ENCODE measurements at regions not wholly inside any gene's neighbourhood (a gene's known extent, or its start where the extent isn't known, plus 50 kb on each side); places are given as distances from the start of the nearest gene placed in this dataset.

DNA sequence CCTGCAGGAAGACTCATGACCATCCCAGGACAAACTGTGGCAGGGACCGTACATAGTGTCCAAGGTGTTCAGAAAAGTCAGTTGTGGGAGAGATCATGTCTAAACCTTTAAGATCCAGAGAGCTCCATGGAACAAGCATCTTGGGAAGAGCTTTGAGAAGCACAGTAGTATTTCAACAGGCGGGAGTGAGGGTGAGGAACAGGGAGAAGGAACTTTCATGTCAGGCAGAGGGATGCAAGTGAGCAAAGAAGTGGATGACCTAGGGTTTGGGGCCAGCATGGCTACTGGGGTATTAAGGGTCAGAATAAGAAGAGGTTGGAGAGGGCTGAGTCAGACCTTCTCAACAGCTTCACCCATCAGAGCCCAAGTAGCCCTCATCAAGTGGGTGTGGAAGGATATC, 147.9 kb upstream of the ETV3 start (continued):
- TF ChIP-seq POLR2A (IDR thresholded peaks at IDR 0.05; ENCODE audit: borderline replicate concordance, extremely low read depth, insufficient read depth, insufficient read length): no peak
- no peak for TF ChIP-seq SIN3A (IDR thresholded peaks at IDR 0.05; ENCODE audit: low read depth)
- no peak for TF ChIP-seq YY1 (IDR thresholded peaks at IDR 0.05; ENCODE audit: extremely low read depth, insufficient replicate concordance, low read depth, low read length)
- TF ChIP-seq CEBPB (IDR thresholded peaks at IDR 0.05; ENCODE audit: low read depth): no peak
- no peak for TF ChIP-seq EZH2phosphoT487 (IDR thresholded peaks at IDR 0.05; ENCODE audit: borderline replicate concordance)
- TF ChIP-seq RAD21 (IDR thresholded peaks at IDR 0.05; ENCODE audit: low read depth): no peak
- no peak for TF ChIP-seq EZH2 (IDR thresholded peaks at IDR 0.05)
- TF ChIP-seq ZNF274 (IDR thresholded peaks at IDR 0.05; ENCODE audit: low read depth, low read length): no peak
- TF ChIP-seq, protein P1, sequence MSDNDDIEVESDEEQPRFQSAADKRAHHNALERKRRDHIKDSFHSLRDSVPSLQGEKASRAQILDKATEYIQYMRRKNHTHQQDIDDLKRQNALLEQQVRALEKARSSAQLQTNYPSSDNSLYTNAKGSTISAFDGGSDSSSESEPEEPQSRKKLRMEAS (IDR thresholded peaks at IDR 0.05): no peak

DNA sequence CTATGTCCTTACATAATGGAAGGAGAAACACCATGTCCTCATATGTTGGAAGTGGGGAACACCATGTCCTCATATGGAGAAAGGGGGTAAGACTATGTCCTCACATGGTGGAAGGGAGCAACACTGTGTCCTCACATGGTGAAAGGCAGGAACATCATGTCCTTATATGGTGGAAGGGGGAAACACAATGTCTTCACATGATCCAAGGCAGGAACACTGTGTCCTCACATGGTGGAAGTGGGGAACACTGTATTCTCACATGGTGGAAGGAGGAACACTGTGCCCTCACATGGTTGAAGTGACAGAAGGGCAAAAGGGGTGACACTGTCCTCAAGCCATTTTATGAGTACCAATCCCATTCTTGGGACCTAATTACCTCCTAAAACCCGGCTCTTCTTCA, 146.3 kb upstream of the ETV3 start:
- Histone ChIP-seq H3K79me2 (ENCODE audit: insufficient read depth, low read length) (no peaks in the 10 kb centered on the region), H3K4me1 (ENCODE audit: control insufficient read depth in 1 of 2, insufficient read depth in 2 of 2, low read length in 2 of 2) (no peaks in the 10 kb centered on the region), H3K36me3 (ENCODE audit: control insufficient read depth in 1 of 2, insufficient read depth in 2 of 2, low read length in 2 of 2) (no peaks in the 10 kb centered on the region), H3K9ac (ENCODE audit: low read length) (no peak overlapping the region), H2AFZ (ENCODE audit: low read depth, low read length, poor library complexity, severe bottlenecking) (no peak overlapping the region), H3K4me2 (ENCODE audit: low read length) (no peak overlapping the region), H3K27ac (ENCODE audit: low read depth, low read length) (no peak overlapping the region), H3K9me2 (ENCODE audit: insufficient read depth) (no peaks in the 10 kb centered on the region), H3K27me3 (ENCODE audit: insufficient read depth, low read length) (peaks cover 58% of the 10 kb centered on the region), H3K9me3 (ENCODE audit: control insufficient read depth in 1 of 2, insufficient read depth in 1 of 2, low read depth in 1 of 2, low read length in 2 of 2) (no peaks in the 10 kb centered on the region), H4K20me1 (ENCODE audit: insufficient read depth) (no peaks in the 10 kb centered on the region), H3K4me3 (replicated peaks in 1 of 2; ENCODE audit: low read depth in 1 of 2, low read length in 2 of 2) (no peak overlapping the region)
- ChIA-PET RAD21 (ENCODE audit: low non-redundant PET in 1 of 2, low total read pairs in 2 of 2, uncharacterized antibody in 2 of 2, unreplicated experiment in 2 of 2) (no interaction called here), CTCF (no interaction called here), POLR2A (no interaction called here)
- intact Hi-C loops (cut with micrococcal nuclease): no loop called here
- no TSS peak for BruUV-seq (replicated peaks)
- TF ChIP-seq ZNF274 (IDR thresholded peaks at IDR 0.05; ENCODE audit: low read depth, low read length): no peak
- ATAC-seq (no peak), DNase-seq (ENCODE audit: low read depth, low spot score) (no peak)

DNA sequence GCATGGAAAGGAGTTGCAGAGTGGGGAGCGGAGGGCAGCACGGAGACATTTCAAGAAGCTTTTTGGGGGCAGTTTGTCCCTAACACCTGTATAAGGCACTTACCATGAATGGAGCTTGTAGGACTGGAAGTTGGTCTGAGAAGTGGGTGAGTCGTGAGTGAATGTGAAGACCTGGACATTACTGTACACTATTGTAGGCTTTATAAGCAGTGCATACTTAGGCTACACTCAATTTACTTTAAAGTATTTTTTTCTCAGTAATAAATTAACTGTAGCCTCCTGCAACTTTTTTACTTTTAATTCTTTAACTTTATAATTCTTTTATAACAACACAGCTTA, 141.6 kb upstream of the ETV3 start:
- ATAC-seq: no peak

More for the DNA sequence above, 141.6 kb upstream of the ETV3 start:
- H3K27me3 ChIP-seq (ENCODE audit: insufficient read depth, low read length): peaks cover 56% of the 10 kb centered on the region
- H3K79me2 ChIP-seq (ENCODE audit: insufficient read depth, low read length): no peaks in the 10 kb centered on the region
- no peaks in the 10 kb centered on the region for H3K36me3 ChIP-seq (ENCODE audit: control insufficient read depth in 1 of 2, insufficient read depth in 2 of 2, low read length in 2 of 2)
- no peaks in the 10 kb centered on the region for H3K9me2 ChIP-seq (ENCODE audit: insufficient read depth)
- no peak overlapping the region for H2AFZ ChIP-seq (ENCODE audit: low read depth, low read length, poor library complexity, severe bottlenecking)
- no peak for DNase-seq (ENCODE audit: low read depth, low spot score)
- H4K20me1 ChIP-seq (ENCODE audit: insufficient read depth): no peaks in the 10 kb centered on the region
- no peaks in the 10 kb centered on the region for H3K9me3 ChIP-seq (ENCODE audit: control insufficient read depth in 1 of 2, insufficient read depth in 1 of 2, low read depth in 1 of 2, low read length in 2 of 2)
- ChIA-PET RAD21 (ENCODE audit: low non-redundant PET in 1 of 2, low total read pairs in 2 of 2, uncharacterized antibody in 2 of 2, unreplicated experiment in 2 of 2) (no interaction called here), POLR2A (no interaction called here), CTCF (no interaction called here)
- TF ChIP-seq EGR1 (IDR thresholded peaks at IDR 0.05; ENCODE audit: low read depth) (no peak), ZFX (IDR thresholded peaks at IDR 0.05) (no peak), EZH2 (IDR thresholded peaks at IDR 0.05) (no peak), SRF (IDR thresholded peaks at IDR 0.05; ENCODE audit: low read depth) (no peak)
- BruUV-seq (replicated peaks): no TSS peak
- intact Hi-C loops (cut with micrococcal nuclease): loop anchor here (2.0 kb wide), 1 partner anchor 73 kb away; no protein-coding TSS in a partner anchor
- no peaks in the 10 kb centered on the region for H3K4me1 ChIP-seq (ENCODE audit: control insufficient read depth in 1 of 2, insufficient read depth in 2 of 2, low read length in 2 of 2)
- no peak overlapping the region for H3K4me2 ChIP-seq (ENCODE audit: low read length)
- H3K4me3 ChIP-seq (replicated peaks in 1 of 2; ENCODE audit: low read depth in 1 of 2, low read length in 2 of 2): no peak overlapping the region
- no peak overlapping the region for H3K9ac ChIP-seq (ENCODE audit: low read length)
- no peak overlapping the region for H3K27ac ChIP-seq (ENCODE audit: low read depth, low read length)
